GM18511 (cell line): ENCODE measurements at regions not wholly inside any gene's neighbourhood (a gene's known extent, or its start where the extent isn't known, plus 50 kb on each side); places are given as distances from the start of the nearest gene placed in this dataset.
"Not testable (repeated sequence)": the region's sequence is repeated elsewhere in the genome, so short reads cannot be mapped to it uniquely, and the experiment has no call there.

Source experiments
- ATAC-seq: cut with Tn5 transposase; IDR thresholded peaks from one replicate; pipeline ENCODE4 v1.9.1; 2021; ENCODE audit warnings: mild to moderate bottlenecking, moderate library complexity; ENCODE audit not compliant: unreplicated experiment

DNA sequence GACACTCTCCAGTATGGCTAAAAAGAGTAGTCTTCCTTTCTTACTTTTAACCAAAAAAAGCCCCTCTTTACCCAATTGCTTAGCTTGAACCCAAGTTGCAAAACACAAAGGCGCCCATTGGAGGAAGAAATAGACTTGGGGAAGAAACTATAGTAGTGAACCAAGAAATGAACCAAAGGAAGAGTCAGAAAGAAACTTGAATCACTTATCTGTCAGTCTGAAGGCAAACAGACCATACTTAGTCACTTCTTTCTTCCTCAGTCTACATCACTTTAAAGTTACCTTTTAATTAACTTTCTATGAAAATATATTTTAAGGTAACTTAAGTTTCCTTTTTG, 161.4 kb upstream of the GIMD1 start:
- no peak for ATAC-seq

DNA sequence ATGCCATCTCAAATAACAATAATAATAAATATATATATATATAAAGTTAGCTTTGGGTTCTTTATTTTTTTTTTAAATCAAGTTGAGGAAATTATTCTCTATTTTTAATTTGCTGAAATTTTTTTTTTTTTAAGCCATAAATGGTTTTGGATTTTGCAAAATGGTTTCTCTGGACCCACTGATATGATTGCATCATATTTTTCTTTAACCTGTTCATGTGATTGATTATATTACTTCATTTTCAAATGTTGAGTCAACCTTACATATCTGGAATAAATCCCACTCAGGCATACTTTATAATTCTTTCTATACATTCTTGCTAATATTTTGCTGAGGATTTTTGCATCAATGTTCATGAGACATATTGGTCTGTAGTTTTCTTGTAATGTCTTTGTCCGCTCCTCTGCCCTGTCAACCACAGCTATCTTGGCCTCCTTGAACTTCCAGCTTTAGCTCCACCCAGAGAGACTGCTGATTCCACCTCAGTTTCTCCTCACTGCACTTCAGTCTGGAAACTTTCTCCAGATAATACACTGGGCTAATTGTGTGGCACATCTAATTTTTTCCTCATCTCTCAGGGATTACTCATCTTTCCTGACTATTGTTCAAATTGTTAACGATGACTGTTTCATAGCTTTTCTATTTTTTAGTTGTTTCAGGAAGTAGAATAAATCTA, 160.9 kb upstream of the GIMD1 start:
- ATAC-seq, result no peak

DNA sequence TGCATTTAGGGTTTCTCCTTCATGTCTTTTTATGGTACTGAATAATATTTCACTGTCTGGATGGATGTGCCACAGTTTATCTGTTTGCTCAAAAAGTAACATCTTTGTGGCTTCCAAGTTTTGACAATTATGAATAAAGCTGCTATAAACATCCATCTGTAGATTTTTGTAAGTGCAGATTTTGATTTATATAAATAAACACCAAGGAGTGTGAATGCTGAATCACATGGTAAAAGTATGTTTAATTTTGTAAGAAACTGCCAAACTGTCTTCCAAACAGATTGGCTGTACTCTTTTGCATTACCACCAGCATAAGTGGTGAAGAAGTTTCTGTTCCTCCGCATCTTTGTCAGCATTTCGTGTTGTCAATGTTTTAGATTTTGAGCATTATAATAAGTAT, 158.7 kb upstream of the GIMD1 start:
- ATAC-seq, result no peak

DNA sequence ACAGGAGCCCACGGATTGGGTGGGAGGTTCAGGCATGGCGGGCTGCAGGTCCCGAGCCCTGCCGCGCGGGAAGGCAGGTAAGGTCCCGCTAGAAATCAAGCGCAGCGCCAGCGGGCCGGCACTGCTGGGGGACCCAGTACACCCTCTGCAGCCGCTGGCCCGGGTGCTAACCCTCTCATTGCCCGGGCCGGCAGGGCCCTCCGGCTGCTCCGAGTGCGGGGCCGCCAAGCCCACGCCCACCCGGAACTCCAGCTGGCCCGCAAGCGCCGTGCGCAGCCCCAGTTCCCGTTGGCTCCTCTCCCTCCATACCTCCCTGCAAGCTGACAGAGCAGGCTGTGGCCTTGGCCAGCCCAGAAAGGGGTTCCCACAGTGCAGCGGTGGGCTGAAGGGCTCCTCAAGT, 156.8 kb upstream of the GIMD1 start:
- not testable (repeated sequence) for ATAC-seq

DNA sequence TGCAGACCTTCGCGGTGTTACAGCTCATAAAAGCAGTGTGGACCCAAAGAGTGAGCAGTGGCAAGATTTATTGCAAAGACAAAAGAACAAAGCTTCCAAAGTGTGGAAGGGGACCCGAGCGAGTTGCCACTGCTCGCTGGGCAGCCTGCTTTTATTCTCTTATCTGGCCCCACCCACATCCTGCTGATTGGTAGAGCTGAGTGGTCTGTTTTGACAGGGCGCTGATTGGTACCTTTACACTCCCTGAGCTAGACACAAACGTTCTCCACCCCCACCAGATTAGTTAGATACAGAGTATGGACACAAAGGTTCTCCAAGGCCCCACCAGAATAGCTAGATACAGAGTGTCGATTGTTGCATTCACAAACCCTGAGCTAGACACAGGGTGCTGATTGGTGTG, 156.2 kb upstream of the GIMD1 start:
- ATAC-seq, result not testable (repeated sequence)

DNA sequence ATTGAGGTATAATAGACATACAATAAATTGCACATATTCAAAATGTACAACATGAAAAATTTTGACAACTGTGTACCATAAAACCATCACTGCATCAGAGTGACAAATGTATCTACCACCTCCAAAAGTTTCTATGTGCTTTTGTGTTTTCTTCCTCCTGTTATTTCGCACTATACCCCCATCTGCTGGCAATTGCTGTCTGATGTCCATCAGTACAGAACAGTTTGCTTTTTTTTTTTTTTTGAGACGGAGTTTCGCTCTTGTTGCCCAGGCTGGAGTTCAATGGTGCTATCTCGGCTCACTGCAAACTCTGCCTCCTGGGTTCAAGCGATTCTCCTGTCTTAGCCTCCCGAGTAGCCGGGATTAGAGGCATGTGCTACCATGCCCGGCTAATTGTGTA, 154.3 kb upstream of the GIMD1 start:
- no peak for ATAC-seq

DNA sequence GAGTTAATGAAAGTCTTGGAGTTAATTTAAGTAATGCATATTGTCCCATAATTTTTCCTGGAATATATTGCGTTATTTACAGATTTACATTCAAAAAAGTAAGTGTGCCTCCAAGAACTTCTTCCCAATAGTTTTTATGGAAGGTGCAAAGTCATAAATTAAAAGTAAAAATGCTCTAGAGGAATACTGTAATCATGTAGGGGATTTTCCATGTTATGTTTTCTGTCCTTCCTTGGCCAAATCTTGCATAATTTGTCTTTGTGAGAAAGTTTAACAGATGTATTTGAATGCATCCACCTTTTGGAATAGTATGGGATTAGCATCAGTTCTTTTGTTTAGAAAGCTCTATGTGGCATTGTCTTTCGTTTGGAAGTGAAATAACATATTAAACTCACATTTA, 144.1 kb upstream of the GIMD1 start:
- ATAC-seq, result no peak

DNA sequence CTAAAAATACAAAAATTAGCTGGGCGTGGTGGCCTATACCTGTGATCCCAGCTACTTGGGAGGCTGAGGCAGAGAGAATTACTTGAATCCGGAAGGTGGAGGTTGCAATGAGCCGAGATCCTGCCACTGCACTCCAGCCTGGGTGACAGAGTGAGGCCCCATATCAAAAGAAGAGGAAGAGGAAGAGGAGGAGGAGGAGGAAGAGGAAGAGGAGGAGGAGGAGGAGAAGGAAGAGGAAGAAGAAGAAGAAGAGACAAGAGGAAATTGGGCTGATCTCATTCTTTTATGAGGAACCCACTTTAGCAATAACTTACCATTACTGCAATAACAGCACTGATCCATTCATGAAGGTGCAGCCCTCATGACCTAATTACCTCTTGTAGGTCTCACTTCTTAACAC, 138.9 kb upstream of the GIMD1 start:
- ATAC-seq, result no peak

DNA sequence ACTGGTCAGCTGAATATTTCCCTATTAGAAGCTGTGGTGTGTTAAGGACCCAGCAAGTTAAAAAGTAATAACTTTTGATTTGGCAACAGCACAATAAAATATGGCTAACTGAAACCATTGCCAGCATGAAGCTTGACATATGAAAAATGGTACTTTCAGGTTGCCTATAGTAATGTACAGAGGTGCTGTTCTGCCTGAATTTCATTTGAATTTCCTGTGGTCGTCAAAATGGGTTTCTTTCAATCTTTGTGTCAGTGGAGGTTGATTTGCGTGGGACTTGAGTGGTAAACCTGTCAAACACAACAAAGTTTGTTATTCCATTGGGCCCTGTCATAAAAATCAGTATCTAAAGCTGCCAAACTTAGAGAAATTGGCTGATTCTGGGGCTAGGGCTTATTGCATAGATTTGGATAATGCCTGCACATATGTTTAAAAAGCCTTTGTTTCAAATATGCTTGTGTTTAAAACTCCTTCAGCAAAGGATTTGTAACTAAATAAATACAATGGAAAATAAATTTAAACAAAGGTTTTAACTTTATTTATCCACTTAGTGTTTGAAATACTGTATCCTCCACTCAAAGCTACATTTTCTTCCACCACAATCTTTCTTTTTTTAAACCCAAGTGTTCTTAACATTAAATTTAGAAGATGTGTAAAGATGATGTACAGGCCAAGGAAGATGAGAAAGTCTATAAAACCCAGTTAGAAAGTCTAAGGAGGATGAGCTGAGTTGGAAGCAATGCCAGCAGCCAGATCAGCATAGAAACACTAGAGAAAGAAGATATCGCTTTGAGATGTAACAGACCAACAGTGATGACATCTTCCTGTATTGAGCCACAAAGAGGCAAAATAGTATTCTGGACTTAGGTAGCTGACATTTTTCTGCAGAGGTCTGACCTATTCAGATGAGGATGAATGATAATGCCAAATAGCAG, 134.8 kb upstream of the GIMD1 start:
- no peak for ATAC-seq

DNA sequence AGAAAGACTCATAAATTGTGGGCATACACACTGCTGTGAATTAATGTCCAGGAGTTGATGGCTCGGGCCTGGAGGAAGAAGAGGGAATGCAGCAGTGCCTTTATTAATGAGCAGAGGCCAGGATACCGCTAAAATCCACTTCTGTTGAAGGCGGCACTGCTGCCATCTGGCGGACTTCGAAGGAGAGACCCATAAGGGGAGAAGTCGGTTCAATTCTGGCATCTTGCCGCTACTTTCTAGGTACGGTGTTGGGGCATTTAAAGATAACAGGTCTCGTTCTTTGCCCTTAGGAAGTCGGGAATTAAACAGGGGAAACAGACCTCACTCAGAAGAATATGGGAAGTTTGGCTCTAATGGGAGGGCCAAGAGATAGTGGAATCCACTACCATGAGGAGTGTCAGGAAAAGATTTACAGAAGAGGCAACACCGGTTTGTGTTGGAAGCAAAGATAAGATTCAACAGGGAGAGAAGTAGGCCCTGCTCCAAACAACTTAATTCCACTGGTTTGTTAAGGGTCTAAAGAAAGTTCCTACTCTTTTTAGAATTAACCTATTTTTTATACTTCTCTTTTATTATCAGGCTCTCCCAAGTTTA, 133.6 kb upstream of the GIMD1 start:
- peak; percentile 89 for ATAC-seq

DNA sequence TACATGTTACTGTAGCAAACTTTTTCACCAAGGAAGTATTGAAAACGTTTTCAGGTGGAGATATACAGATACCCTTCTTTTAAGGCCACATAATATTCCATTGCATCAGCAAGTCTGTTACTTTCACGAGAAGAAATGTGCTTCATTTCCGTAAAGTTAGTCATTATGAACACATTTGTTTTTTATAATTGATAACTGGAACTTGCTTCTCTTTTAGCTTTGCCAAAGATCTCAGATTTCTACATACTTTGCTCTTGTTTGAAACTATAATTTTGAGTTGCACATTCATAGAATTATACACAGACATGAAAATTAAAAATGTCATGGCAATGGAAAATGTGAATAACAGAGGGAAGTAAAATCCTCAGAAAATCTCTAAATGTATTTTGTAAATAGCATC, 128.7 kb upstream of the GIMD1 start:
- no peak for ATAC-seq

DNA sequence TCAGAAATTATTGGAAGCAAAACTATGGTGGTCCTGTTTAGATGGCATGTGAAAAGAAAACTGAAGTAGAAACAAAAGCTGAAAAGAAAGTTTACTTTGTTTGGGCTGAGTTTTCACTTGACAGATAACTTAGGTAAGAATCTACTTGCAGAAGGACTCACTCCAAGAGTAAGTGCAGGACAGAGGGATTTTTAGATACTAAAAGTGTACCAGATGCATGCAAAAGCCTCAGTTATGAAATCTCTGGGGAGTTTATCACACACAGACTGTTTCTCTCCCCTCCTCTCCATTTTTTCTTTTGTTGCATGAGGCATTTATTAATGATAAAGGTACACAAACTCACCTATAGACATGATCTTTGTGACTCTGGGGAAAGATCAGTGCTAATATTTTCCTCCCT, 127.5 kb upstream of the GIMD1 start:
- no peak for ATAC-seq

DNA sequence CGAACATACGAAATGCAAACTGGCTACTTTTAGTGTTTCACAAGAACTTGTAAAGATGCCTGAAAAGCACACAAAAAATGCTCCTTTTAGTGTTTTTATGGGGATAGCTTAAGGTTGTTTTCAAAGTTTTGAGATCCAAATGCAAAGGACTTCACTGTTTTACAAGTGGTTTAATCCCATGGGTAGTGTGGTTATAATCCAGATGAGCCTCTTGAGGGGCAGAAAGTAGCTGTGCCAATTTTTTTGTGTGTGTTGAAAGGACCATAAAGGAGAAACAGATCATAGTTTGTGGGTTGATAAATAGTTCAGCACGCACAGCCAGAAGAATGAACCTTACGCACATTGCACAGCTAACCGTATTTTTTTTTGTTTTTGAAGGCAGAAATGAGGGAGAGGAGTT, 126.9 kb upstream of the GIMD1 start:
- ATAC-seq, result no peak

DNA sequence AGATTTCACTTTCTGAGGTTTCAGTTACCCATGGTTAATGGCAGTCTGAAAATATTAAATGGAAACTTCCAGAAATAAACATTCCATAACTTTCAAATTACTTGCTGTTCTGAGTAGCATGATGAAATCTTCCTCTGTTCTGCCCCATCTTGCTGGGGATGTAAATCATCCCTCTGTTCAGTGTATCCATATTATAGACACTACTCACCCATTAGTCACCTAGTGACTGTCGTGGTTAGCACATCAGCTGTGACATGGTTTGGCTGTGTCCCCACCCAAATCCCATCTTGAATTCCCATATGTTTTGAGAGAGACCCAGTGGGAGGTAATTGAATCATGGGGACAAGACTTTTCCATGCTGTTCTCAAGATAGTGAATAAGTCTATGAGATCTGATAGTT, 125.5 kb upstream of the GIMD1 start:
- no peak for ATAC-seq

DNA sequence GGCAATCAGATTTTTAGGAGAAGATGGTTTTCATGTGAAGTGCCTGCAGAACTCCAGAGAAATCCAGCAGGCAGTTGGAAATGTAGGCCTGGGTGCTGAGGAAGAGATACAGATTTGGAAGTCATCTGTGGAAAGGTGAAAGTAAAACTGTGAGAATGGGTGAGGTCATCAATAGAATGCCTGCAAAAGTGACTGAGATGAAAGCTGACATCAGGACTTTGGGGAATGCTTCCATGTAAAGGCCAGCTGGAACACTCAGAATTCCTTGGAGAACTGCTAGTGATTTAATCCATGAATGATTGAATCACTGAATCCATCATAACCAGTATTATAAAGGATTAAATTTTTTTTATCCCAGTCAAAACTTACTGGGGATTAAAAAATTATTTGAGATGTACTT, 124.5 kb upstream of the GIMD1 start:
- ATAC-seq, result no peak

DNA sequence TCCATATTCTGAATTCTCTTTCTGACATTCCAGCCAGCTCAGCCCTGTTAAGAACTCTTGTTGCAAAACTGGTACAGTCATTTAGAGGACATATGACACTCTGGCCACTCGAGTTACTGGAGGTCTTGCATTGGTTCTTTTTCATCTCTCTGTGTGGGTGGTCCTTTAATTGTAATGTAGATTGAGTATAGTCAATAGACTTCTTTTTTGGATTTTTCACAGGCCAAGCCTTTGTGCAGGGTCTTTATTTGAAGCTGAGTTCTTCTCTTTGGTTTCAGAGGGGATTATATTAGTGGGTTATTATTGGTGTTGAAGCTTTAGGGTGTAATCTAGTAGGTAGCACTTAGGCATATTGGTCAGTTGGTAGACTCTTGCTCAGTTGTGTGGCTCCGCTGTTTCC, 118.0 kb upstream of the GIMD1 start:
- no peak for ATAC-seq

DNA sequence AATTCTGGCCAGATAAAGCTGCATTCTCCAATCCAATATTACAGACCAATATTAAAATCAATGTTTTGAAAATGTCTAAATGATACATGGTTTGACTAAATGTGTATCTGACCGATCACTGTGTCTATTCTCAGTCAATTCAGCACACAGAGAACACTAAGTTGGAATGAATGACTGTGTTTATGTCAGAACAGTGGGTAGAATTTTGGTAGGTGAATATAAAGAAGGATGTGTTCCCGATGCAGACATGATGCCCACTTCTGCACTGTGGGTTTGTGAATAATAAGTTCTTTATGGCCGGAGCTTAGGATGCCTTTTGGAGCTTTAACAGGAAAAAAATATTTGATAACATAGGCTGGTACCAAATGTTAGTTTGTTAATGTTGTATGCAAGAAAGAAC, 113.2 kb upstream of the GIMD1 start:
- ATAC-seq, result no peak

DNA sequence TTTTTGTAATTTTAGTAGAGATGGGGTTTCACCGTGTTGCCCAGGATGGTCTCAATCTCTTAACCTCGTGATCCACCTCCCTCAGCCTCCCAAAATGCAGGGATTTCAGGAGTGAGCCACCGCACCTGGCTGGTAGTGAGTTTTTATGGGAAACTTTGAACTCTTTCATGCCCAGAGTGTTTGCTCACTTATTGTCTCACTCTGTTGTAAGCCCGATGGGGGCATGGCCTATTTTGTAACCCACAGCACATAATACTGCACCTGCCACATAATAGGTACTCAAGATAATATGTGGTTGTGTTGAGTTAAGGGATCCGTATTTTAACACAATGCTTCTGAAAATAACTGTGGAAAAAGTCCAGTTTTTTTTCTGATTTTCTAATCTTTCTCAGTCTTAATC, 109.6 kb upstream of the GIMD1 start:
- no peak for ATAC-seq

DNA sequence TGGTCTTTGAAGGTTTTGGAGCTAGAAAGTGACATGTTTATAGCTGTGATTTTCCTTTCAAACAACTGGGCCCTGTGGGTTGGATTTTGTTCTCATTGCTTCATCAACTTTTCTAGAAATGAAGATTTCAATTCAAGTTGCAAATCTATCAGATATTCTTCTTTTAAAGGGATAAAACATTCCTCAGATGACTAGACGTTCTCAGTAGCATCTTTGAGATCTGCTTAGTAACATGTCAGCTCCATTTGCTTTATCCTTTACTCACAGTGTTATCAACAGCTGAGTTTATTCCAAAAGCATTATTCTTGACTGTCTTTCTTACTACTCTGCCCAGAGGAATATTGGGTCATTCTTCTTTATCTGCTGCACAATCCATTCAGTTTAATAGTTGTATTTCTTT, 108.2 kb upstream of the GIMD1 start:
- no peak for ATAC-seq

DNA sequence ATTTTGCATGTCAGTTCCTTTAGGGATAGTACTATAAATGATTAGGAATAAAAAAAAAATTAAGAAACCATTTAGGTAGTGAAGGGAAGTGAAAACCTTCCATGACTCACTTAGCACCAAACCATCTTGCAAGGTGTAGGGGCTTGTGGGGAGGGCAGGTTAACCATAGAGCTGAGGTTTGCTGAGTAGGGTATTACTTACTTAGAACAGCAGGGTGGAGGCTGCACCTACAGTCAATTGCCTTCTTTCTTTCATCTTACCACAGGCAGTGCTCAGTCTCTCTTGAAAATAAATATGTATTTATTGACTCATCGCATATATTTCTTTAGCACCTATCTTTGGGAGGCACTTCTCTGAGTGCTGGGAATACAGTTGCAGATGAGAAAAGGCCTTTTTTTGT, 104.9 kb upstream of the GIMD1 start:
- no peak for ATAC-seq

DNA sequence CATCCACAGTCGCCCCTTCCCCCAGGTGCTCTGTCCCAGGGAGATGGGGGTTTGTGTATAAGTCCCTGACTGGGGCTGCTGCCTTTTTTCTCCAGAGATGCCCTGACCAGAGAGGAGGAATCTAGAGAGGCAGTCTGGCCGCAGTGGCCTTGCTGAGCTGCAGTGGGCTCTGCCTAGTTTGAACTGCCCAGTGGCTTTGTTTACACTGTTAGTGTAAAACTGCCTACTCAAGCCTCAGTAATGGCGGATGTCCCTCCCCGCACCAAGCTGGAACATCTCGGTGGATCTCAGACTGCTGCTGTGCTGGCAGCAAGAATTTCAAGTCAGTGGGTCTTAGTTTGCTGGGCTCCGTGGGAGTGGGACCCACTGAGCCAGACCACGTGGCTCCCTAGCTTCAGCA, 102.6 kb upstream of the GIMD1 start:
- no peak for ATAC-seq

DNA sequence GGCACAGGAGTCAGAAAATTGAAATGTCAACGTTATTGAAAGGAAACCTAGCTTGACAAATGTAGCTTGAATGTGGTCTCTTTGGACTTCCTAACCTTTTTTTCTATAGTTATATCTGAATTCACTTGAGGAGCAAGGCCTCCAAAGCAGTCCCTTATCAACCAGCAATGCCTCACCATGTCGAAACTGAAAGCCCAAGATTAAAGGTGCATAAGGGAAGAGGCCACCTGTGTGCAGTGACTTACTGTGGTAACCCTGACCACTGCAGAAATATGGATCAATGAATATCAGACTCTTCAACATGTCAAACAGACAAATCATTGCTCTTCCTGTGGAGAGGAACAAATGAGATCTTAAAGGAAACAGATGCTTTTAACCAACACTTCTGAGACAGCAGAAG, 95.0 kb upstream of the GIMD1 start:
- peak; percentile 49 for ATAC-seq
